ENCODE measurements at regions not wholly inside any gene's neighbourhood (a gene's known extent, or its start where the extent isn't known, plus 50 kb on each side); places are given as distances from the start of the nearest gene placed in this dataset.

DNA sequence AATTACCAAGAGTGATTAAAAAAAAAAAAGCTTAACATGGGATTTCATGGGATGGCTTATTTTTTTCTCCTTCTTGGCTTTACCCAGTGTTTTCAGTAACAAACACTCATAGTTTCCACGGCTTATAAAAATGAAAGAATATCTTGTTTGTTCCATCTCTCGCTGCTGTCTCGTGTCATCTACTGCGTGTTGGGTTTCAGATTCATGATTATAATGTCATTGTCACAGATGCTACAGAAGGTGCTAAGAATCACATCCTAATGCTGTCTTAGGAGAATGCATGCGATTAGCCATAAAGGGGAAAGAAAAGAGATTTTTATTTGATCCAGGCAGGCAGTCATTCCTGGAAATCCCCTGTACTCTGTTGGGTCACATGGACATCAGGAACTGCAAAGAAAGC is 1267.6 kb upstream of the TMEM132C start:
- no peak for DNase-seq (ENCODE audit: low spot score)
- TF ChIP-seq, protein P1, sequence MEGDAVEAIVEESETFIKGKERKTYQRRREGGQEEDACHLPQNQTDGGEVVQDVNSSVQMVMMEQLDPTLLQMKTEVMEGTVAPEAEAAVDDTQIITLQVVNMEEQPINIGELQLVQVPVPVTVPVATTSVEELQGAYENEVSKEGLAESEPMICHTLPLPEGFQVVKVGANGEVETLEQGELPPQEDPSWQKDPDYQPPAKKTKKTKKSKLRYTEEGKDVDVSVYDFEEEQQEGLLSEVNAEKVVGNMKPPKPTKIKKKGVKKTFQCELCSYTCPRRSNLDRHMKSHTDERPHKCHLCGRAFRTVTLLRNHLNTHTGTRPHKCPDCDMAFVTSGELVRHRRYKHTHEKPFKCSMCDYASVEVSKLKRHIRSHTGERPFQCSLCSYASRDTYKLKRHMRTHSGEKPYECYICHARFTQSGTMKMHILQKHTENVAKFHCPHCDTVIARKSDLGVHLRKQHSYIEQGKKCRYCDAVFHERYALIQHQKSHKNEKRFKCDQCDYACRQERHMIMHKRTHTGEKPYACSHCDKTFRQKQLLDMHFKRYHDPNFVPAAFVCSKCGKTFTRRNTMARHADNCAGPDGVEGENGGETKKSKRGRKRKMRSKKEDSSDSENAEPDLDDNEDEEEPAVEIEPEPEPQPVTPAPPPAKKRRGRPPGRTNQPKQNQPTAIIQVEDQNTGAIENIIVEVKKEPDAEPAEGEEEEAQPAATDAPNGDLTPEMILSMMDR (IDR thresholded peaks at IDR 0.05; ENCODE audit: extremely low read depth, insufficient read depth, missing control alignments), result no peak
- in situ Hi-C loops (cut with MboI; ENCODE audit: low pct_unique_long_range_greater_than_20kb, low sequenced_read_pairs, unreplicated experiment), result no loop called here

DNA sequence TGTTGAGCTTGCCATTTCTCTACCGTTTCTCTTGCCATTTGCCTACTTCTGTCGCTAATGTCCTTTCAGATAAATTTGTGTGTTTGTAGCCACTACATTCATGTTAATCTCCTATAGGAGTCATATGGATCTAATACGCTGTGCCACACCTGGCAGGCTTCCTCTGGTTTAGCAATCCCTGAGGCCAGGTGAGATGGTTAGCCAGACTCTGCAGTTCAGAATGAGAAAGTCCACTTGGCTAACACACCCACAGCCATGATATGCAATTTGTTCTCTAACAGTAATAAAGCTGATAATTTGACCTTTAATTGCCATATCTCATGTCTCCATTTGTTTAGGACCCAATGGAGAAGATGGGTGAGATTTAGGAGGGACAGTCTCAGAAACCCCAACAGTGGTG is 1261.6 kb upstream of the TMEM132C start:
- no peak for DNase-seq (ENCODE audit: low spot score)
- TF ChIP-seq, protein P1 (IDR thresholded peaks at IDR 0.05; ENCODE audit: extremely low read depth, insufficient read depth, missing control alignments), result no peak
- in situ Hi-C loops (cut with MboI; ENCODE audit: low pct_unique_long_range_greater_than_20kb, low sequenced_read_pairs, unreplicated experiment), result no loop called here

DNA sequence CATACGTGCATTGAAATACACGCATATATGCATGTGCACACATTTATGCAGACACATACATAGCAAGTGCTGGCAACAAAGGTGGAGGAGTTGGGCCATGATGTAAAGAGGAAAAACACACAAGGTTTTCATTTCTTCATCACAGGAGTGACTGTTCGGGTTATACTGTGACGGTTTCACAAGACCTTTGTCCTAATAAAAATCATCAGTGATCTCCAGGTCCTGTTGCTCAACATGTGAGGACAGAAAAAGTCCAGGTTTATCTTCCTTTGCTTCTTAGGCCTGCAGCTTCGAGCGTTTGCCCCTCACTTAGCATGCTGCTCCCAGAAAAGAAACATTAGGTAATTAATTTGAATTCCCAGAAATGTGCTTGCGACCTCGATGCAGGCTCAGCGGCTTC is 1260.0 kb upstream of the TMEM132C start:
- TF ChIP-seq, protein P1 (IDR thresholded peaks at IDR 0.05; ENCODE audit: extremely low read depth, insufficient read depth, missing control alignments), result no peak
- no peak for DNase-seq (ENCODE audit: low spot score)
- in situ Hi-C loops (cut with MboI; ENCODE audit: low pct_unique_long_range_greater_than_20kb, low sequenced_read_pairs, unreplicated experiment), result no loop called here

DNA sequence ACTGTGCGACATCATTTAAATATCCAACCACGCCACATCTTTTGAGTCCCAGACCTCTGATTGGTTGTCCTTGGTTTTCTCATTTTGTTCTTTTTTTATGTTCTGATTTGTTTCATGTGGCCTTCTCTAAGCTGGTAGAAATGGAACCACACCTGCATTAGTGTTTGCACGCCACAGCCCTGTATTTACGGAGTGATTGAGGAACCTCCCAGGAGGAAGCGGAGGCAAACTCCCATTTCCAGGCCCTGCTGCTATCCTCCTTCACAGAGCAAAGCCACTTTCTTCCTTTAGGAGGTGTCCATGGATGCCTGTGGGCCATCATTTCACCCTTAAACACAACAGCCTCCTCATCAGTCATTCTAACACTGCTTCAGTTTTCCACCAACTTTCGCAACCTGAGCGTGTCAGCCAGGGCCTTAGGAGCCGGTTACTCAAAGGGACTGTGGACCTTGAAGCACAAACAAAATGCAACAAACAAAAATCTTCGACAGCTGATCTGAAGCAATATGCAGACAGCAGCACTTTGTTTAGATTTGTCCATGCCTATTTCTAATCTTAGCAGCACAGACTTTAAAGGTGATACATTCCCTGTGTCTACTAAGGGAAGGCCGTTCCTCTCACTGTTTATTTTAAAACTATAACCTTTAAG is 1258.1 kb upstream of the TMEM132C start:
- in situ Hi-C loops (cut with MboI; ENCODE audit: low pct_unique_long_range_greater_than_20kb, low sequenced_read_pairs, unreplicated experiment), result no loop called here
- TF ChIP-seq, protein P1 (IDR thresholded peaks at IDR 0.05; ENCODE audit: extremely low read depth, insufficient read depth, missing control alignments), result no peak
- no peak for DNase-seq (ENCODE audit: low spot score)

DNA sequence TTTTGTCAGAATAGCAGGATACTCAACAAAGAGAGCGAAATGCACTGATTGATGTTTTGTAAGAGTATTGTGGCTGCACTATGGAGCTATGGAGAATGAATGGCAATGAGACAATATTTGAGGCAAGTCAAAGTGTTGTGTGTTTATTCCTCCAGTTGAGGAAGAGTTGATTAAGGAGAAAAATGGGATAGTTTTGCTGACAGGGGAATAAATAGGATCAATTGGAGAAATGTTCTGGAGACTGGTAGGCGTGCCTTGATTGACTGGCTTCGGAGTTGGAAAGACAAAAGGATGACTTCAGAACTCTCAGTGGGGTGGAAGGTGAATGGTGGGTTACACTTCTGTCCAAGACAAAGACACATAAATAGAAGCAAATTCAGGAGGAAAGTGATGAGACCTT is 1254.9 kb upstream of the TMEM132C start:
- TF ChIP-seq, protein P1 (IDR thresholded peaks at IDR 0.05; ENCODE audit: extremely low read depth, insufficient read depth, missing control alignments), result no peak
- no peak for DNase-seq (ENCODE audit: low spot score)
- in situ Hi-C loops (cut with MboI; ENCODE audit: low pct_unique_long_range_greater_than_20kb, low sequenced_read_pairs, unreplicated experiment), result no loop called here

DNA sequence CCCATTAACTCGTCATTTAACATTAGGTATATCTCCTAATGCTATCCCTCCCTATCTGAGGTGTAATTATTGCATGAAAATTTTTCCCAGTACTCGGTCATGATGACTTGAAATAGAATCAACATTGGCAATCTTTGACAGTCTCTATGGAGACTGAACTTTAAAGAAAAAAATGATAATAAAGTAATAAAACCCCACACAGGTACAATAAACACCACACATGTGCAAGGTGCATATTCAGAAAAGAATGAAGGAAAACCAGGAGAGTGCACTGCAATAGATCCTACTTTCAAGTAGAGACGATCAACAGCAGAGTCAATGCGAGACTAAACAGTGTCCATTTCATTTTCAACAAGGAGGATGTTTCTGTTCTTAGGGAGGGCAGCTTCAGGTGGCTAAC is 1253.8 kb upstream of the TMEM132C start:
- TF ChIP-seq, protein P1 (IDR thresholded peaks at IDR 0.05; ENCODE audit: extremely low read depth, insufficient read depth, missing control alignments), result no peak

More for the DNA sequence above, 1253.8 kb upstream of the TMEM132C start:
- in situ Hi-C loops (cut with MboI; ENCODE audit: low pct_unique_long_range_greater_than_20kb, low sequenced_read_pairs, unreplicated experiment), result no loop called here
- DNase-seq (ENCODE audit: low spot score), result no peak

All from GM13977 (cell line).